A204.1 (cell line): ENCODE measurements at regions not wholly inside any gene's neighbourhood (a gene's known extent, or its start where the extent isn't known, plus 50 kb on each side); places are given as distances from the start of the nearest gene placed in this dataset.

Experiments
- FAIRE-seq: peaks from 2 replicates; lab custom pipeline; 2012; peaks lifted over from hg19 to GRCh38; lab: Jason Lieb, UNC

- FAIRE-seq: no peak
These were observed 1139.1 kb upstream of the SEMA6A start for GRCh38 chr5:117713585-117714198.

- no peak for FAIRE-seq
These were observed 1126.4 kb upstream of the SEMA6A start for GRCh38 chr5:117701062-117701461.

GRCh38 chr5:117692606-117693005, 1118.0 kb upstream of the SEMA6A start:
- no peak for FAIRE-seq

GRCh38 chr5:117691081-117691870, 1116.7 kb upstream of the SEMA6A start:
- no peak for FAIRE-seq

- no peak for FAIRE-seq
These were observed 1116.0 kb upstream of the SEMA6A start for GRCh38 chr5:117690612-117691011.

- no peak for FAIRE-seq
These were observed 1112.3 kb upstream of the SEMA6A start for GRCh38 chr5:117686926-117687325.

GRCh38 chr5:117682416-117682815, 1107.8 kb upstream of the SEMA6A start:
- no peak for FAIRE-seq

- FAIRE-seq: no peak
These were observed 1107.0 kb upstream of the SEMA6A start for GRCh38 chr5:117681431-117682254.

- no peak for FAIRE-seq
These were observed 1105.8 kb upstream of the SEMA6A start for GRCh38 chr5:117680426-117680825.

GRCh38 chr5:117679046-117679445, 1104.4 kb upstream of the SEMA6A start:
- no peak for FAIRE-seq

GRCh38 chr5:117675646-117676045, 1101.0 kb upstream of the SEMA6A start:
- no peak for FAIRE-seq

GRCh38 chr5:117671551-117671950, 1096.9 kb upstream of the SEMA6A start:
- FAIRE-seq: no peak

GRCh38 chr5:117667105-117667504, 1092.5 kb upstream of the SEMA6A start:
- no peak for FAIRE-seq

GRCh38 chr5:117665121-117665520, 1090.5 kb upstream of the SEMA6A start:
- no peak for FAIRE-seq

- no peak for FAIRE-seq
These were observed 1087.7 kb upstream of the SEMA6A start for GRCh38 chr5:117662361-117662760.

GRCh38 chr5:117657541-117657940, 1082.9 kb upstream of the SEMA6A start:
- FAIRE-seq: no peak

GRCh38 chr5:117652958-117653280, 1078.3 kb upstream of the SEMA6A start:
- no peak for FAIRE-seq

GRCh38 chr5:117652036-117652957, 1077.7 kb upstream of the SEMA6A start:
- FAIRE-seq: no peak

GRCh38 chr5:117649821-117650220, 1075.2 kb upstream of the SEMA6A start:
- no peak for FAIRE-seq

GRCh38 chr5:117645400-117645799, 1070.8 kb upstream of the SEMA6A start:
- FAIRE-seq: no peak

GRCh38 chr5:117638581-117638980, 1064.0 kb upstream of the SEMA6A start:
- no peak for FAIRE-seq

- FAIRE-seq: no peak
These were observed 1058.5 kb upstream of the SEMA6A start for GRCh38 chr5:117633093-117633492.
